ENCODE measurements at regions not wholly inside any gene's neighbourhood (a gene's known extent, or its start where the extent isn't known, plus 50 kb on each side); places are given as distances from the start of the nearest gene placed in this dataset.
A peak's percentile ranks its signal among the peaks of the same experiment; 100 is the strongest.

GRCh38 chr11:130789056-130789640 is 127.1 kb downstream of the SNX19 start:
- Histone ChIP-seq H3K27me3 (ENCODE audit: control insufficient read depth, insufficient read depth, low read length) (no peaks in the 10 kb centered on the region), H3K9ac (ENCODE audit: low read depth, low read length) (no peak overlapping the region), H3K4me1 (ENCODE audit: control insufficient read depth, insufficient read depth, low read length) (peaks cover 16% of the 10 kb centered on the region), H3K9me3 (replicated peaks; ENCODE audit: low read length) (no peaks in the 10 kb centered on the region), H3K36me3 (ENCODE audit: insufficient read depth, low read length) (no peaks in the 10 kb centered on the region), H3K4me2 (ENCODE audit: low read length) (no peak overlapping the region), H3K4me3 (ENCODE audit: low read length) (no peak overlapping the region)

- no peaks in the 10 kb centered on the region for H3K9me3 ChIP-seq (replicated peaks; ENCODE audit: low read length)
- no peak overlapping the region for H3K9ac ChIP-seq (ENCODE audit: low read depth, low read length)
- no peak overlapping the region for H3K4me2 ChIP-seq (ENCODE audit: low read length)
- no peak overlapping the region for H3K4me3 ChIP-seq (ENCODE audit: low read length)
- H3K36me3 ChIP-seq (ENCODE audit: insufficient read depth, low read length): no peaks in the 10 kb centered on the region
- peaks cover 16% of the 10 kb centered on the region for H3K4me1 ChIP-seq (ENCODE audit: control insufficient read depth, insufficient read depth, low read length)
- no peaks in the 10 kb centered on the region for H3K27me3 ChIP-seq (ENCODE audit: control insufficient read depth, insufficient read depth, low read length)
Observed at GRCh38 chr11:130790689-130791088, 125.6 kb downstream of the SNX19 start.

- H3K4me2 ChIP-seq (ENCODE audit: low read length): no peak overlapping the region
- H3K36me3 ChIP-seq (ENCODE audit: insufficient read depth, low read length): no peaks in the 10 kb centered on the region
- H3K27me3 ChIP-seq (ENCODE audit: control insufficient read depth, insufficient read depth, low read length): no peaks in the 10 kb centered on the region
- no peaks in the 10 kb centered on the region for H3K9me3 ChIP-seq (replicated peaks; ENCODE audit: low read length)
- no peak overlapping the region for H3K4me3 ChIP-seq (ENCODE audit: low read length)
- H3K4me1 ChIP-seq (ENCODE audit: control insufficient read depth, insufficient read depth, low read length): peaks cover 4% of the 10 kb centered on the region
- no peak overlapping the region for H3K9ac ChIP-seq (ENCODE audit: low read depth, low read length)
Observed at GRCh38 chr11:130792772-130793171, 123.5 kb downstream of the SNX19 start.

- Histone ChIP-seq H3K4me3 (ENCODE audit: low read length) (no peak overlapping the region), H3K36me3 (ENCODE audit: insufficient read depth, low read length) (no peaks in the 10 kb centered on the region)
Observed at GRCh38 chr11:130796828-130797227, 119.5 kb downstream of the SNX19 start.

GRCh38 chr11:130798280-130798679 is 118.0 kb downstream of the SNX19 start:
- Histone ChIP-seq H3K4me1 (ENCODE audit: control insufficient read depth, insufficient read depth, low read length) (peaks cover 33% of the 10 kb centered on the region), H3K9ac (ENCODE audit: low read depth, low read length) (peak overlapping the region; percentile 60)

More at GRCh38 chr11:130796828-130797227, 119.5 kb downstream of the SNX19 start:
- Histone ChIP-seq H3K4me1 (ENCODE audit: control insufficient read depth, insufficient read depth, low read length) (peaks cover 22% of the 10 kb centered on the region), H3K9me3 (replicated peaks; ENCODE audit: low read length) (no peaks in the 10 kb centered on the region), H3K9ac (ENCODE audit: low read depth, low read length) (no peak overlapping the region), H3K4me2 (ENCODE audit: low read length) (no peak overlapping the region), H3K27me3 (ENCODE audit: control insufficient read depth, insufficient read depth, low read length) (no peaks in the 10 kb centered on the region)

GRCh38 chr11:130798801-130799200 is 117.5 kb downstream of the SNX19 start:
- no peaks in the 10 kb centered on the region for H3K27me3 ChIP-seq (ENCODE audit: control insufficient read depth, insufficient read depth, low read length)
- H3K9me3 ChIP-seq (replicated peaks; ENCODE audit: low read length): no peaks in the 10 kb centered on the region
- H3K4me3 ChIP-seq (ENCODE audit: low read length): no peak overlapping the region
- H3K4me1 ChIP-seq (ENCODE audit: control insufficient read depth, insufficient read depth, low read length): peaks cover 33% of the 10 kb centered on the region
- no peaks in the 10 kb centered on the region for H3K36me3 ChIP-seq (ENCODE audit: insufficient read depth, low read length)
- H3K4me2 ChIP-seq (ENCODE audit: low read length): peak overlapping the region; percentile 5
- peak overlapping the region; percentile 41 for H3K9ac ChIP-seq (ENCODE audit: low read depth, low read length)

More at GRCh38 chr11:130798280-130798679, 118.0 kb downstream of the SNX19 start:
- H3K27me3 ChIP-seq (ENCODE audit: control insufficient read depth, insufficient read depth, low read length): no peaks in the 10 kb centered on the region
- H3K4me2 ChIP-seq (ENCODE audit: low read length): no peak overlapping the region
- H3K9me3 ChIP-seq (replicated peaks; ENCODE audit: low read length): no peaks in the 10 kb centered on the region
- H3K36me3 ChIP-seq (ENCODE audit: insufficient read depth, low read length): no peaks in the 10 kb centered on the region
- H3K4me3 ChIP-seq (ENCODE audit: low read length): no peak overlapping the region

GRCh38 chr11:130801333-130802122 is 114.8 kb downstream of the SNX19 start:
- Histone ChIP-seq H3K9ac (ENCODE audit: low read depth, low read length) (no peak overlapping the region), H3K9me3 (replicated peaks; ENCODE audit: low read length) (no peaks in the 10 kb centered on the region), H3K36me3 (ENCODE audit: insufficient read depth, low read length) (no peaks in the 10 kb centered on the region), H3K4me3 (ENCODE audit: low read length) (no peak overlapping the region), H3K4me1 (ENCODE audit: control insufficient read depth, insufficient read depth, low read length) (peaks cover 33% of the 10 kb centered on the region), H3K27me3 (ENCODE audit: control insufficient read depth, insufficient read depth, low read length) (no peaks in the 10 kb centered on the region), H3K4me2 (ENCODE audit: low read length) (no peak overlapping the region)

GRCh38 chr11:130802567-130802966 is 113.7 kb downstream of the SNX19 start:
- no peak overlapping the region for H3K9ac ChIP-seq (ENCODE audit: low read depth, low read length)
- no peak overlapping the region for H3K4me2 ChIP-seq (ENCODE audit: low read length)
- peaks cover 8% of the 10 kb centered on the region for H3K27me3 ChIP-seq (ENCODE audit: control insufficient read depth, insufficient read depth, low read length)
- no peaks in the 10 kb centered on the region for H3K36me3 ChIP-seq (ENCODE audit: insufficient read depth, low read length)
- H3K9me3 ChIP-seq (replicated peaks; ENCODE audit: low read length): no peaks in the 10 kb centered on the region
- H3K4me1 ChIP-seq (ENCODE audit: control insufficient read depth, insufficient read depth, low read length): peaks cover 31% of the 10 kb centered on the region
- H3K4me3 ChIP-seq (ENCODE audit: low read length): no peak overlapping the region

- Histone ChIP-seq H3K9me3 (replicated peaks; ENCODE audit: low read length) (no peaks in the 10 kb centered on the region), H3K4me1 (ENCODE audit: control insufficient read depth, insufficient read depth, low read length) (peaks cover 17% of the 10 kb centered on the region), H3K4me2 (ENCODE audit: low read length) (no peak overlapping the region), H3K36me3 (ENCODE audit: insufficient read depth, low read length) (no peaks in the 10 kb centered on the region), H3K27me3 (ENCODE audit: control insufficient read depth, insufficient read depth, low read length) (peaks cover 18% of the 10 kb centered on the region), H3K9ac (ENCODE audit: low read depth, low read length) (no peak overlapping the region), H3K4me3 (ENCODE audit: low read length) (no peak overlapping the region)
Observed at GRCh38 chr11:130804306-130805076, 111.8 kb downstream of the SNX19 start.

GRCh38 chr11:130806746-130807145 is 109.5 kb downstream of the SNX19 start:
- Histone ChIP-seq H3K36me3 (ENCODE audit: insufficient read depth, low read length) (no peaks in the 10 kb centered on the region), H3K4me3 (ENCODE audit: low read length) (no peak overlapping the region), H3K4me1 (ENCODE audit: control insufficient read depth, insufficient read depth, low read length) (peaks cover 11% of the 10 kb centered on the region), H3K27me3 (ENCODE audit: control insufficient read depth, insufficient read depth, low read length) (peaks cover 23% of the 10 kb centered on the region), H3K9ac (ENCODE audit: low read depth, low read length) (no peak overlapping the region), H3K4me2 (ENCODE audit: low read length) (no peak overlapping the region), H3K9me3 (replicated peaks; ENCODE audit: low read length) (no peaks in the 10 kb centered on the region)

GRCh38 chr11:130808541-130808940 is 107.7 kb downstream of the SNX19 start:
- H3K4me2 ChIP-seq (ENCODE audit: low read length): no peak overlapping the region
- no peak overlapping the region for H3K9ac ChIP-seq (ENCODE audit: low read depth, low read length)
- H3K4me3 ChIP-seq (ENCODE audit: low read length): no peak overlapping the region
- no peaks in the 10 kb centered on the region for H3K9me3 ChIP-seq (replicated peaks; ENCODE audit: low read length)
- H3K36me3 ChIP-seq (ENCODE audit: insufficient read depth, low read length): no peaks in the 10 kb centered on the region
- no peaks in the 10 kb centered on the region for H3K4me1 ChIP-seq (ENCODE audit: control insufficient read depth, insufficient read depth, low read length)
- H3K27me3 ChIP-seq (ENCODE audit: control insufficient read depth, insufficient read depth, low read length): peaks cover 38% of the 10 kb centered on the region

Data from skeletal muscle satellite cell (primary cell).